Activated naive CD4-positive, alpha-beta T cell (primary cell): ENCODE measurements at regions not wholly inside any gene's neighbourhood (a gene's known extent, or its start where the extent isn't known, plus 50 kb on each side); places are given as distances from the start of the nearest gene placed in this dataset.
"Not testable (repeated sequence)": the region's sequence is repeated elsewhere in the genome, so short reads cannot be mapped to it uniquely, and the experiment has no call there.

Experiments used
- DNase-seq, 4 experiments: peaks; one replicate each; lab custom pipeline; 2025; lab: John Stamatoyannopoulos, UW

DNA sequence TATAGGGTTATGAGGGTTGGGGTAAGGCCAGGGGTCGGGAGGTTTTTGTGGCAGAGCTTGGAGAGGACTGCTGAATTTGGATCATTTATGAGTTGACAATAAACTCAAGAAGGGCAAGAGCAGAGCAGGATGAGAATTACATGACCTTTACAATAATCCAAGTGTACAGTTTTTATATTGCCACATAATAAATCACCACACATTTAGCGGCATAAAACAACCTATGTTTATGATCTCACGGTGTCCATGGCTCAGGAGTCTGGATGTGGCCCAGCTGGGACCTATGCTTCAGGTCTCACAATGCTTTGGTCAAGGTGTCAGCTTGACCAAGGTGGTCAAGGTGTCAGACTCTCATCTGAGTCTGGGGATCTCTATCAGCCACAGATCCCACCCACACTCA is 118.3 kb upstream of the WSCD1 start:
- no peak for DNase-seq

DNA sequence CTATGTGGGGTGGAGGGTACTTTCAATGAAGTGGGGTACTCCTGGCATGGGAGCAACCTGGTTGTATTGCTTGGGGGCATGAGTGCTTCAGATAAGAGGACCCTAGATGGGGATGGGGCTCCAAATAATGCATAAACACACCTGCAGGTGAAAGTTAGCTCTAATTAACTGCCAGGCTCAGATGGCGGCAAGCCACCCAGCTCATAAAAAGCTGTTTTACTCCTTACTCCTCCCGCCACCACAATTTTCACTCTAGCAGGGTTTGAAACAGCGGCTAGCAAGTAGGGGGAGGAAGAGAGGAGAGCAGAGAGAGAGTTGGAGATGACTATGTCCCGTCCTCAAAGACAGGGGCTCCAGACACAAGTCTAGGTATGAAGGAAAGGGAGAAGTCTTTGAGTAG is 117.7 kb upstream of the WSCD1 start:
- DNase-seq: no peak

DNA sequence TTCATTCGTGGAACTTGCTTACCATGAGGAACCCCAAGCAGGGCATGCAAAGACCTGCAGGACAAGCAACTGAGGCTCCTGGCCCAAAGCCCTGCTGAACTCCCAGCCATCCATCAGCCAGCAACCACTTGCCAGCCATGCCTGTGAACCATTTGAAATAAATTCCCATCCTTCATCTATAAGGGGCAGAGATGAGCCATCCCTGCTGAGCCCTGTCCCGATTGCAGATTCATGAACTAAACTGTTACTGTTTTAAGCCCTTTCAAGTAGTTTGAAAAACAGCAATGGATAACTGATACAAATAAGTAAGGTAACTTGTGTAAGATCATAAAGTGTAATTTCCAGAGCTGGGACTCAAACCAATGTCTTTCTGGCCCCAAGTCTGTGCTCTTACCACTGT is 114.4 kb upstream of the WSCD1 start:
- DNase-seq: no peak

DNA sequence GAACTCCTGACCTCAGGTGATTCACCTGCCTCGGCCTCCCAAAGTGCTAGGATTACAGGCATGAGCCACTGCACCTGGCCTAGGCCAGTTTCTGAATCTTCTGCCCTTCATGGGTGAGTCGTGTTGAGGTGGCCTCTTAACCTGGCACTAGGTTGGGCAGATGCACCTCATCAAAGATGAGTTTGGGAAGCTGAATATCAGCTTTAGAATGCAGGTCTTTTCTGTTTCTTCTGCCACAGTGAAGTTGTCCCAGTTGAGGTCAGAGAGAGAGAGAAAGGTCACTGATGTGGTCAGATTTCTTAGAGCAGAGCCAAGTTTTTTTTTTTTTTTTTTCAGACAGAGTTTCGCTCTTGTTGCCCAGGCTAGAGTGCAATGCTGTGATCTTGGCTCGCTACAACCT is 111.3 kb upstream of the WSCD1 start:
- DNase-seq: no peak

DNA sequence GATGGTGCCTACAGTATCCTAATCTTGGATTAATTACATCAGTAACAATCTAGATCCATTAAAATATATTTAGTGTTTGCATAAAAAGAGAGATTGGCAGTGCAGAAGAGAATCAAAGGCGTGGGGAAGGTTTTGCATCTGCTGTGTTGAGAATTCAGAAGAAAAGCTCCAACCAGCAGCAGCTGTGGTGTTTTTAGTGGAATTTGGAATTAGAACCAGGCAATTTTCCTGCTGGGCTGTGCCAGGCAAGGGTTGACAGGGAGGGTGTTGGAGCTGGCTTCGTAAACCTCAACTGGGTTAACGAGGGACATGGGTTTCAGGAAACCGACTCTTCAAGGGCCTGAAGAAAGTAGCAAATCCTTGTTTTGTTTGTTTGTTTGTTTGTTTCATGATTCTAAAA is 107.8 kb upstream of the WSCD1 start:
- no peak for DNase-seq

DNA sequence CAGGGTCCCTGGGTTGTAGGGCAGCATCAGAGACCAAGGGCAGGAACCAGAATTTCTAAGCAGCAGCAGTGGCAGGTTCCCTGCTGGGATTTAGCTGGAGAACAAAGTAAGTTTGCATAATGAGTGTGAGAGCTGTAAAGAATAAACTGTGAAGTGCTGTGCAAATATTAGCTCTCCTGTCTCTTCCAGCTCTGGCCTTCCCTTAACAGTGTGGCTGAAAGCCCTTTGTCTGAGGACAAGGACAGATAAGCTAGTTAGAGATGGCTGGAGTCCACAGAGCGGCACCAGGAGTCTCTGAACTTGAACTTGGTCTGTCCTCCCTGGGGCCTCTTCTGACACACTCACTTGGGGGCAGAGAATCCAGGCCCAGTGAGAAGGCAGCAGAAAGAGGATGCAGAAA is 98.2 kb upstream of the WSCD1 start:
- DNase-seq: no peak

DNA sequence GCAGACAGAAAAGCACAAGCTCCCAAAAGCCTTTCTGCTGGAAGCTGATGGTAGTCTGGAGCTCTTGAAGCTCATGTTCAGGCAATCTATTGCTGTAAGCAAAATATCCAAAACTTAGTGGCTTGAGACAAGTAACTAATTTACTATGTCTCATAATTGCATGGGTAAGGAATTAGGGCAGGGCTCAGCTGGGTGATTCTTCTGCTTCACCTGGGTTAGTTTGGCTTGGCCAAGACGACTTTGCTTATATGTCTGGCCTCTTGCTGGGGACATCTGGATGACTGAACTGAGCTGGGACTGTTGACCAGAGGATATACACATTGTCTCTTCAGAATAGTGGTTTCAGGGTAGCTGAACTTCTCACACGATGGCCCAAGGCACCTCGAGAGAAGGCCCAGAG is 96.8 kb upstream of the WSCD1 start:
- DNase-seq: no peak

DNA sequence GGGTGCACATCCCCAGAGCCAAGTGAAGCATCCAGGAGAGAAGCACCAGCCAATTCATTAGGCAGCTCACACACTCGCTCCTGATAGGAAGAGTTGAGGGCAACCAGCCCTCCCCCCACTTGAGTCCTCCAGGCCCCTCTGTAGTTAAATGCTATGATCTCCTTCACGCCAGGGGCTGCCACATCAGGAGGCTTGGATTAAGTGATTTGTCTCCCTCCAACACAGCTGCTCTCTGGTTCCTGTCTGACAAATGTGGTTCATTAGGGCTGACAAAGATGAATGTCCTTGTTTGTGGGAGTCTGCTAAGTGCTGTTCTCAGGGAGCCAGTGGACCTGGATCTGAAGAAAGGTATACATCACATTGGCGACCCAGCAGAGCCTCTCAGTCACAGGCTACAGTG is 94.5 kb upstream of the WSCD1 start:
- DNase-seq: no peak

DNA sequence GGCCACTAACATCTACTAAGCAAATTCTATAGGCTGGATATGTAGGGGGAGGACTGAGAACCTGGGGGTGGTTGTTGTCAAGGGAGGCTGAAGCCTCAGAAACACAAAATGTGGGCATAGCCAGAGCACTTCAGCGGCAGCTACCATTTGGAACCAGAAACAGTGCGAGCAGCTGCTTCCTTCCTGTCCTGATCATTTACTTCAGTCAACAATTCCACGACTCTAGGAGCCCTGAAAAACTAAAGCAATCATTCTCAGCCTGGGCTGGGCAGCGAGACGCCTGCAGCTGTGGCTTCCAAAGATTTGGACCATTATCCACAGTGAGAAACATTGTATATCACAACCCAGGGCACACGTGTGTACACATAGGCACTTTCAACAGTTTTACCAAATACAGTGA is 93.9 kb upstream of the WSCD1 start:
- no peak for DNase-seq

DNA sequence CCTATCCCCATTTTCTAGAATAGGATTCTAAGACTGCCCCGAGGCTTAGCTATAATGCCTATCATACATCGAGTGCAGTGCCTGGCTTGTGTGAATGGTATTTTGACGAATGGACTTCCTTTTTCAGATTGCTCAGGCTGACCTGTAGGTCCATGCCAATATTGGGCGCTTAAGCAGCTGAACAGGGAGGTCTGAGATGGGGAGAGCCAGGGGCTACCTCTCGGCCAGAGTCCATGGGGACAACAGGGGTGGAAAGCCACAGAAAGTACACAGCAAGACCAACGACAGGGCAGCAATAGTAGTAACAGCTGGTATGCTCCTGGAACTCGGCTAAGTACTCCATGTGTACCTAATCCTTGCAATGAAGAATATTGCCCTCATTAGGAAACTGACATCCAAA is 91.7 kb upstream of the WSCD1 start:
- no peak for DNase-seq

DNA sequence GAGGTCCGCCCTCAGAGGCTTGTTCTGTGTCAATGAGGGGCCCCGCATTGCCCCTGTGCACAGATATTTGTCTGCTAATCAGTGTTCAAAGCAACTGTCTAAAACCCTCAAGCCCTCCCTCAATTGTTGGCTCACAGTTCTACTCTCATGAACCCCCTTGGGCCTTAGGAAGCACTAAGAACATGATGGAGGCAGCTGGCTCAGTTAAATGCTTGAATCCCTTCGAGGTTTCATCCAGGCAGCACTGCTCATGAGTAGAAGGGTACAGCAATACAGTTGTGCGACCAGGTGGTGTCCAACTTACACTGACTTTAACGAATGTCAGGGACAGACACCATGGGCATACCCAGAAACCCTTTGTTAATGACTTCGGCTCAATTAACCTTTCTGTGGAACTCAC is 89.2 kb upstream of the WSCD1 start:
- no peak for DNase-seq

DNA sequence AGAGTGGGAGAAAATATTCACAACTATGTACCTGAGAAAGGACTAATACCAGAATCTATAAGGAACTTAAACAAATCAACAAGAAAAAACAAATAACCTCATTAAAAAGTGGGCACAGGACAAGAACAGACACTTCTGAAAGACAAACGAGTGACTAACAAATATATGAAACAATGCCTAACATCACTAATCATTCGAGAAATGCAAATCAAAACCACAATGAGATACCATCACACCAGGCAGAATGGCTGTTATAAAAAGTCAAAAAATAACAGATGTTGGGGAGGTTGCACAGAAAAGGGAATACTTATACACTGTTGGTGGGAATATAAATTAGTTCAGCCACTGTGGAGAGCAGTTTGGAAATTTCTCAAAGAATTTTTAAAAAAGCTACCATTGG is 83.5 kb upstream of the WSCD1 start:
- no peak for DNase-seq

DNA sequence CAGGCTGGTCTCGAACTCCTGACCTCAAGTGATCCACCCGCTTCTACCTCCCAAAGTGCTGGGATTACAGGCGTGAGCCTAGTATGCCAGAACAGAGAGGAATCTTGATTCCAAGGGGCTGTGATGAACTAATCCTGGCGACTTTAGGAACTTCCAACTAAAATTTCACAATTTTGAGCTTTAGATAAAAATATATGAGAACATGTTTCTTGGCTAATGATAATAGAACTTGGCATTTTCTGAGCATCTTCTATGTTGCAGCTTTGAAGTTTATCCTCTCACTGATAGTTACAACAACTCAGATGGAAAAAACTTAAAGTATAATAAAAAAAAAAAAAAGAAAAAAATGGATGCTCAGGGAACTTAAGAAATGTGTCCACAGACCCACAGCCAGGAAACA is 69.8 kb upstream of the WSCD1 start:
- DNase-seq: no peak

DNA sequence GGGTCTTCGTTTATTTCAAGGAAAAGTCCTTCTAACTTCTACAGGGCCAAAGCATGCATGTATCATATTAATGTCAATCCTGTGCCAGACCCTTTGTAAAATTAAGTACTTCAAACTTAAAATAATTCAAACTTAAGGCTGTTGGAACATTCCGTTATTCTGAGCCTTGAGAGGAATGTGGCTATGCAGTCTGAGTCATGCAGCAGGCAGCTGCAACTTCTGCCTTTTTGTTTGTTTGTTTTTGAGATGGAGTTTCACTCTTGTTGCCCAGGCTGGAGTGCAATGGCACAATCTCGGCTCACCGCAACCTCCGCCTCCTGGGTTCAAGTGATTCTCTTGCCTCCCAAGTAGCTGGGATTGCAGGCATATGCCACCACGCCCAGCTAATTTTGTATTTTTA is 67.0 kb upstream of the WSCD1 start:
- DNase-seq: not testable (repeated sequence)

DNA sequence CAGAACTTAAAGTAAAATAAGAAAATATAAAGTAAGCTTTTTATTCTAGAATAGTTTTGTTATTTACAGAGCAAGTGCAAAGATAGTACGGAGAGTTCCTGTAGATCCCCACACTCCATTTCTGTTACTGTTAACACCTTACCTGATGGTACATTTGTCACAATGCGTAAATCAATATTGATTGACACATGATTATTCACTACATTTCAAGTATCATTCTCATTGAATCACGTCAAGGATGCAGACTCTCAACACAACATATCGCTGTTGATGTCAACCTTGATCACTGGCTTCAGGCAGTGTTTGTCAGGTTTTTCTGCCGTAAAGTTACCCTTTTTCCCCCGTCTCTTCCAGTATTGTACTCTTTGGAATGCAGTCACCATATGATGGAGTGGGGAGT is 64.2 kb upstream of the WSCD1 start:
- DNase-seq: no peak

DNA sequence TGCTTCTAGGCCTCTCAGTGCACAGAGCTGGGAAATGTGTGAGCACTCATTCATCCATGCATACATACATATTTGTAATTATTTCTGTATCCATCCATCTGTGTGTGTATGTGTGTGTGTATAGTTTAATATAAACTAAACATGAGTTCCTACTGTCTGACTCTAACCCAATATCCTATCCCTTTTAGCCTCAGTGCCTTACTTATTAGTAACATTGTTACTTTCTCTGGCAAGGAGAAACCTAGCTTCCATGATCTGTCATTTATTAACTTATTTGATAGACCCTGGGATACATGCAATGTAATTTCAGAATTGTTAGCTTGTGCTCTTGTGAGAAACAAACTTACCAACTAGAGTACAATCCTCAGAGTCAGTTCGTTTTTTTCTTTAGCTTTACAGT is 59.0 kb upstream of the WSCD1 start:
- DNase-seq: no peak

DNA sequence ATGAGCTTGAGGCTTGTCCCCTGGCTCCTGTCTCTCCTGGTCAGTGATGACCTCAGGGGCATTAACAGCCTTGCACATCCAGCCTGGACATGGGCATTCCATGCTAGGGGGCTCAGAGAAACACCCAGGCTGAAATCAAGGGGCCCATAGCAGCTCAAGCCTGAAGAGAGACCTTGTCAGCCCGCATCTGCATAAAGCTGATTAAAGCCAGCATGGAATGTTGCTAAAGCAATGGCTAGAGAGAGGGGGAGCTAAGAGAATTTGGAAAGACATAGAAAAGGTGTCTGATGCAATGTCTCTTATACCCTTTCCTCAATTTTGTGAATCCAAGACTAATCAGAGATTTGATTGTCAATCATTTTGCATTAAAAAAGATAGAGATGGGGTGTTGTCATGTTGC is 51.4 kb upstream of the WSCD1 start:
- DNase-seq: no peak

DNA sequence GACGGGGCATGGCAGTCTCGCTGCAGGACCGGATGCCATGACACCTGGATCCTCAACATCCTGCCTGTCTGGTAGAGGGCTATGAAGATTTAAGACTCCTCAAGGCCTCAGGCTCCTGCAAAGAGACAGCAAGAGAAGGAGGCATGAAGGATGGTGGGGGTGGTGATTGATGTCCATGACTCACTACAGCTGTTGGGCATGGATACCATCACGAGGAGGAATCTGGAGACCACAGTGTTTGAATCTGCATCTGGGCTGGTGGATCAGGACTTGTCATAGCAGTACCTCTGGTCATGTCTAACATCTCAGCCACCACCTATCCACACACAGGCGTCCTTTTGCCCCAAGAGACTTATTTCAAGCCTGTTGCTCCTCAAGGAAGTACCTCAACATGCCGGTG is 50.2 kb upstream of the WSCD1 start:
- DNase-seq: no peak

DNA sequence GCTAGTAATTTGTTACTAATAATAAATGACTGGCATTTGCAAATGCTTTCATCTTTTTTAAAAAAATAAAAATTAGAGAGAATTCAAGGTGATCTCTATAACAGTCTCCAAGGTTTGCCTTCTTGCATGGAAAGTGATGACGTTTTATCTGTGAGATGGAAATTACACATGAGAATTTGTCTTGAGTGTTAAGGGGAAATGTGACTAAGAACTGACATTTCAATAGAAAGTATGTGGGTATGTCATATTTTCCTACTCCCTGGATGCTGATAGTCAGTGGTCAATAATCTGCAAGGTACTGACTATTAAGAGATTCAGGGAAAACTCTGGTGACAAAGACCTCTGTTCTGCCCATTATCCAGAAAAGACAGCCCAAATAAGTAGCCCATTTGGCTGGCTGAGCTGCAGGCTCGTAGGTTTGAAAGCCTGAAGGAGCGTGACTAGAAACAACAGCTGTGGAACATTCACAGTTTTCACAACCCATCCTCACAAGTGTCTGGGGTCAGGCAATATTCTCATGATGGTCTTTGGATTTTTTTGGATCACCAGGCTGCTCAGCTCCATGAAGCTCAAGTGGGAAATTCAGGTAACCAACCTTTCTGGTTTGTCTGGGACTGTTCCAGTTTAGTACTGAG is 49.7 kb upstream of the WSCD1 start:
- DNase-seq: no peak
